ENCODE measurements at regions not wholly inside any gene's neighbourhood (a gene's known extent, or its start where the extent isn't known, plus 50 kb on each side); places are given as distances from the start of the nearest gene placed in this dataset.

- BruUV-seq (replicated peaks) = no TSS peak
These were observed 886.2 kb upstream of the GHITM start for GRCh38 chr10:83253011-83253671.

DNA sequence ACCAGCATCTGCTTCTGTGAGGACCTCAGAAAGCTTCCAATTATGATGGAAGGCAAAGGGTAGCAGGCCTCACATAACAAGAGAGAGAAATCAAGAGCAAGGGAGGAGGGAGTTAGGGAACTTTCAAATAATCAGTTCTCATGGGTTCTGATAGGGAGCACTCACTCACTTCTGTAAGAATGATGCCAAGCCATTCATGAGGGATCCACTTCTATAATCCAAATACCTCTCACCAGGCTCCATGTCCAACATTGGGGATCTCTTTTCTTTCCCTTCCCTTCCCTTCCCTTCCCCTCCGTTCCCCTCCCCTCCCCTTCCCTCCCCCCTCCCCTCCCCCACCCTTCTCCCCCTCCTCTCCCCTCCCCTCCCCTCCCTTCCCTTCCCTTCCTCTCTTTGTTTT, 884.6 kb upstream of the GHITM start:
- CTCF ChIA-PET = no interaction called here
- no peak for FAIRE-seq
- intact Hi-C loops (cut with micrococcal nuclease) = no loop called here

More at GRCh38 chr10:83253011-83253671, 886.2 kb upstream of the GHITM start:
- no peak for FAIRE-seq
- no peak overlapping the region for H3K4me2 ChIP-seq (ENCODE audit: insufficient read depth, low read length)
- DNase-seq (ENCODE audit: low read depth, low spot score) = no peak
- H3K9ac ChIP-seq (replicated peaks; ENCODE audit: extremely low read depth, insufficient read depth, low read length) = no peak overlapping the region
- no peaks in the 10 kb centered on the region for H3K27me3 ChIP-seq (ENCODE audit: control insufficient read depth in 2 of 2, insufficient read depth in 2 of 2, low read length in 2 of 2)
- no peak overlapping the region for H3K27ac ChIP-seq (ENCODE audit: insufficient read depth, low read depth, low read length)
- TF ChIP-seq, protein P1, sequence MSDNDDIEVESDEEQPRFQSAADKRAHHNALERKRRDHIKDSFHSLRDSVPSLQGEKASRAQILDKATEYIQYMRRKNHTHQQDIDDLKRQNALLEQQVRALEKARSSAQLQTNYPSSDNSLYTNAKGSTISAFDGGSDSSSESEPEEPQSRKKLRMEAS (IDR thresholded peaks at IDR 0.05; ENCODE audit: insufficient read depth, insufficient read length) = no peak
- TF ChIP-seq JUN (IDR thresholded peaks at IDR 0.05; ENCODE audit: borderline replicate concordance, insufficient read depth, insufficient read length, low read depth) (no peak), FOS (IDR thresholded peaks at IDR 0.05; ENCODE audit: borderline replicate concordance, insufficient read depth, low read length) (no peak), EZH2 (IDR thresholded peaks at IDR 0.05; ENCODE audit: borderline replicate concordance, low read depth, low read length, severe bottlenecking) (no peak), GATA2 (IDR thresholded peaks at IDR 0.05; ENCODE audit: insufficient read depth, insufficient read length, low read depth, low read length) (no peak), MYC (IDR thresholded peaks at IDR 0.05; ENCODE audit: low read depth, low read length) (no peak), POLR2A (IDR thresholded peaks at IDR 0.05; ENCODE audit: low read depth, low read length) (no peak)
- intact Hi-C loops (cut with micrococcal nuclease) = no loop called here
- CTCF ChIA-PET = no interaction called here
- H3K4me1 ChIP-seq (ENCODE audit: control insufficient read depth, extremely low read depth, insufficient read depth, low read length) = no peaks in the 10 kb centered on the region
- dilution Hi-C loops (cut with MboI; ENCODE audit: extremely low pct_ligation_motif_present, low sequenced_read_pairs) = no loop called here
- H3K4me3 ChIP-seq (replicated peaks in 1 of 3; ENCODE audit: insufficient read depth in 1 of 3, low read depth in 1 of 3, low read length in 3 of 3) = no peak overlapping the region
- H2AFZ ChIP-seq (ENCODE audit: low read depth, low read length) = no peak overlapping the region
- no peaks in the 10 kb centered on the region for H4K20me1 ChIP-seq (replicated peaks; ENCODE audit: control insufficient read depth, extremely low read depth, insufficient read depth, low read length)
- no peaks in the 10 kb centered on the region for H3K9me1 ChIP-seq (replicated peaks; ENCODE audit: control insufficient read depth, extremely low read depth, insufficient read depth, low read length)
- H3K9me3 ChIP-seq (replicated peaks; ENCODE audit: control insufficient read depth, insufficient read depth, low read length) = no peaks in the 10 kb centered on the region
- H3K79me2 ChIP-seq (ENCODE audit: control insufficient read depth, insufficient read depth, low read length) = no peaks in the 10 kb centered on the region
- POLR2A ChIA-PET = no interaction called here
- H3K36me3 ChIP-seq (ENCODE audit: control insufficient read depth in 2 of 2, extremely low read depth in 1 of 2, insufficient read depth in 2 of 2, low read length in 2 of 2) = no peaks in the 10 kb centered on the region

More for the DNA sequence above, 884.6 kb upstream of the GHITM start:
- Histone ChIP-seq H3K4me2 (ENCODE audit: insufficient read depth, low read length) (no peak overlapping the region), H3K9ac (replicated peaks; ENCODE audit: extremely low read depth, insufficient read depth, low read length) (no peak overlapping the region), H3K9me3 (replicated peaks; ENCODE audit: control insufficient read depth, insufficient read depth, low read length) (no peaks in the 10 kb centered on the region), H3K79me2 (ENCODE audit: control insufficient read depth, insufficient read depth, low read length) (no peaks in the 10 kb centered on the region), H3K9me1 (replicated peaks; ENCODE audit: control insufficient read depth, extremely low read depth, insufficient read depth, low read length) (no peaks in the 10 kb centered on the region), H3K4me3 (replicated peaks in 1 of 3; ENCODE audit: insufficient read depth in 1 of 3, low read depth in 1 of 3, low read length in 3 of 3) (no peak overlapping the region), H3K4me1 (ENCODE audit: control insufficient read depth, extremely low read depth, insufficient read depth, low read length) (no peaks in the 10 kb centered on the region), H3K36me3 (ENCODE audit: control insufficient read depth in 2 of 2, extremely low read depth in 1 of 2, insufficient read depth in 2 of 2, low read length in 2 of 2) (no peaks in the 10 kb centered on the region), H3K27me3 (ENCODE audit: control insufficient read depth in 2 of 2, insufficient read depth in 2 of 2, low read length in 2 of 2) (no peaks in the 10 kb centered on the region), H2AFZ (ENCODE audit: low read depth, low read length) (no peak overlapping the region), H4K20me1 (replicated peaks; ENCODE audit: control insufficient read depth, extremely low read depth, insufficient read depth, low read length) (no peaks in the 10 kb centered on the region), H3K27ac (ENCODE audit: insufficient read depth, low read depth, low read length) (no peak overlapping the region)
- TF ChIP-seq, protein P1 (IDR thresholded peaks at IDR 0.05; ENCODE audit: insufficient read depth, insufficient read length) = no peak
- no peak for TF ChIP-seq GATA2 (IDR thresholded peaks at IDR 0.05; ENCODE audit: insufficient read depth, insufficient read length, low read depth, low read length)
- TF ChIP-seq POLR2A (IDR thresholded peaks at IDR 0.05; ENCODE audit: low read depth, low read length) = no peak
- TF ChIP-seq CTCF (IDR thresholded peaks at IDR 0.05; ENCODE audit: extremely low read depth in 1 of 2, insufficient read depth in 1 of 2, low read depth in 1 of 2, low read length in 2 of 2) = no peak
- no peak for TF ChIP-seq MYC (IDR thresholded peaks at IDR 0.05; ENCODE audit: low read depth, low read length)
- TF ChIP-seq FOS (IDR thresholded peaks at IDR 0.05; ENCODE audit: borderline replicate concordance, insufficient read depth, low read length) = no peak
- TF ChIP-seq JUN (IDR thresholded peaks at IDR 0.05; ENCODE audit: borderline replicate concordance, insufficient read depth, insufficient read length, low read depth) = no peak
- no peak for TF ChIP-seq EZH2 (IDR thresholded peaks at IDR 0.05; ENCODE audit: borderline replicate concordance, low read depth, low read length, severe bottlenecking)
- no peak for TF ChIP-seq POLR2AphosphoS5 (IDR thresholded peaks at IDR 0.05; ENCODE audit: insufficient read depth, low read depth, low read length)
- BruUV-seq (replicated peaks) = no TSS peak
- dilution Hi-C loops (cut with MboI; ENCODE audit: extremely low pct_ligation_motif_present, low sequenced_read_pairs) = no loop called here
- DNase-seq (ENCODE audit: low read depth, low spot score) = no peak
- POLR2A ChIA-PET = no interaction called here

Data from endothelial cell of umbilical vein (primary cell).